WTC11 (cell line): ENCODE measurements at regions not wholly inside any gene's neighbourhood (a gene's known extent, or its start where the extent isn't known, plus 50 kb on each side); places are given as distances from the start of the nearest gene placed in this dataset.

Source experiments
- ATAC-seq: fragments of 200-7000 bp; cut with Tn5 transposase; 2 replicates; pipeline ENCODE4 v1.10.0; 2021; ENCODE audit warnings: mild to moderate bottlenecking, moderate library complexity
- CTCF ChIA-PET: fragments of 300-600 bp; sonication (Branson Sonifier 250); formaldehyde crosslinking; loops from one replicate; lab custom pipeline; 2021; ENCODE audit warnings: antibody characterized with exemption; lab: Charles Lee
- POLR2A ChIA-PET: fragments of 350-600 bp; sonication (Branson Sonifier 250); formaldehyde crosslinking; loops from one replicate; lab custom pipeline; 2021; ENCODE audit warnings: antibody characterized with exemption; lab: Charles Lee
- DNase-seq: peaks from one replicate; pipeline ENCODE4 v3.0.0; 2021; ENCODE audit warnings: low spot score
- H3K27ac Mint-ChIP-seq: 2 replicates; pipeline ENCODE4 v1.8.0; 2021; ENCODE audit warnings: mixed read lengths
- H3K27me3 Mint-ChIP-seq: 2 replicates; pipeline ENCODE4 v1.8.0; 2021; ENCODE audit warnings: low read depth, mild to moderate bottlenecking, moderate library complexity, mixed read lengths
- H3K36me3 Mint-ChIP-seq: 2 replicates; pipeline ENCODE4 v1.8.0; 2021; ENCODE audit warnings: mixed read lengths
- H3K4me1 Mint-ChIP-seq: 2 replicates; pipeline ENCODE4 v1.8.0; 2022; ENCODE audit warnings: mixed read lengths
- H3K4me3 Mint-ChIP-seq: 2 replicates; pipeline ENCODE4 v1.8.0; 2021; ENCODE audit warnings: mild to moderate bottlenecking, moderate library complexity, mixed read lengths
- H3K9me3 Mint-ChIP-seq: 2 replicates; pipeline ENCODE4 v1.8.0; 2021; ENCODE audit warnings: mixed read lengths
- AFF4 ChIP-seq: sonication (generic); formaldehyde crosslinking; IDR thresholded peaks from 2 replicates; pipeline ENCODE4 v1.8.1; 2023; ENCODE audit warnings: mild to moderate bottlenecking, missing genetic modification reagents, borderline replicate concordance
- ATF1 ChIP-seq: sonication (generic); formaldehyde crosslinking; IDR thresholded peaks from 2 replicates; pipeline ENCODE4 v1.8.1; 2023; ENCODE audit warnings: mild to moderate bottlenecking, moderate library complexity, missing genetic modification reagents
- ATF6 ChIP-seq: sonication (generic); formaldehyde crosslinking; IDR thresholded peaks from 2 replicates; pipeline ENCODE4 v1.8.1; 2023; ENCODE audit warnings: mild to moderate bottlenecking, missing genetic modification reagents
- CREB1 ChIP-seq: sonication (generic); formaldehyde crosslinking; IDR thresholded peaks from 2 replicates; pipeline ENCODE4 v1.8.0; 2023; ENCODE audit warnings: mild to moderate bottlenecking, missing genetic modification reagents
- CTCF ChIP-seq: fragments of 200-600 bp; IDR thresholded peaks from 2 replicates; pipeline ENCODE4 v1.8.0; 2022; ENCODE audit warnings: antibody characterized with exemption
- E2F5 ChIP-seq: sonication (generic); formaldehyde crosslinking; IDR thresholded peaks from 2 replicates; pipeline ENCODE4 v1.8.1; 2022; ENCODE audit warnings: mild to moderate bottlenecking, moderate library complexity, missing genetic modification reagents
- EMX1 ChIP-seq: fragments of 250-450 bp; sonication (Bioruptor Pico); IDR thresholded peaks from 2 replicates; pipeline ENCODE4 v1.8.0; 2021; ENCODE audit warnings: mild to moderate bottlenecking
- ESRRA ChIP-seq: sonication (generic); formaldehyde crosslinking; IDR thresholded peaks from 2 replicates; pipeline ENCODE4 v1.8.1; 2022; ENCODE audit warnings: mild to moderate bottlenecking, missing genetic modification reagents, borderline replicate concordance
- FOXK1 ChIP-seq: sonication (generic); formaldehyde crosslinking; IDR thresholded peaks from 2 replicates; pipeline ENCODE4 v1.8.0; 2022; ENCODE audit warnings: mild to moderate bottlenecking, moderate library complexity, missing genetic modification reagents
- FOXP1 ChIP-seq: sonication (generic); formaldehyde crosslinking; IDR thresholded peaks from 2 replicates; pipeline ENCODE4 v1.8.0; 2022; ENCODE audit warnings: missing genetic modification reagents, mild to moderate bottlenecking, moderate library complexity, borderline replicate concordance
- GABPB1 ChIP-seq: sonication (generic); formaldehyde crosslinking; IDR thresholded peaks from 2 replicates; pipeline ENCODE4 v1.8.1; 2023; ENCODE audit warnings: mild to moderate bottlenecking, missing genetic modification reagents
- MXD4 ChIP-seq: fragments of 250-450 bp; sonication (Bioruptor Pico); IDR thresholded peaks from 2 replicates; pipeline ENCODE4 v1.8.0; 2021; ENCODE audit warnings: mild to moderate bottlenecking, moderate library complexity, borderline replicate concordance
- NFATC4 ChIP-seq: fragments of 250-450 bp; sonication (Bioruptor Pico); IDR thresholded peaks from 2 replicates; pipeline ENCODE4 v1.9.0; 2021; ENCODE audit warnings: mild to moderate bottlenecking
- NR2C2 ChIP-seq: sonication (generic); formaldehyde crosslinking; IDR thresholded peaks from 2 replicates; pipeline ENCODE4 v1.8.0; 2022; ENCODE audit warnings: mild to moderate bottlenecking, missing genetic modification reagents
- PRRX2 ChIP-seq: fragments of 250-450 bp; sonication (Bioruptor Pico); IDR thresholded peaks from 2 replicates; pipeline ENCODE4 v1.8.0; 2021; ENCODE audit warnings: mild to moderate bottlenecking
- USF2 ChIP-seq: sonication (generic); formaldehyde crosslinking; IDR thresholded peaks from 2 replicates; pipeline ENCODE4 v1.8.1; 2023; ENCODE audit warnings: mild to moderate bottlenecking, missing genetic modification reagents, moderate library complexity
- ZMAT4 ChIP-seq: fragments of 250-450 bp; sonication (Bioruptor Pico); IDR thresholded peaks from 2 replicates; pipeline ENCODE4 v1.9.0; 2021; ENCODE audit warnings: mild to moderate bottlenecking
- ZNF263 ChIP-seq: sonication (generic); formaldehyde crosslinking; IDR thresholded peaks from 2 replicates; pipeline ENCODE4 v1.8.1; 2022; ENCODE audit warnings: low read depth, mild to moderate bottlenecking, moderate library complexity, missing genetic modification reagents
- ZNF396 ChIP-seq: fragments of 250-450 bp; sonication (Bioruptor Pico); IDR thresholded peaks from 2 replicates; pipeline ENCODE4 v1.8.0; 2021; ENCODE audit warnings: mild to moderate bottlenecking, moderate library complexity, borderline replicate concordance
- ZNF416 ChIP-seq: fragments of 250-450 bp; sonication (Bioruptor Pico); IDR thresholded peaks from 2 replicates; pipeline ENCODE4 v1.9.0; 2021; ENCODE audit warnings: mild to moderate bottlenecking, inconsistent platforms
- ZNF512 ChIP-seq: sonication (generic); formaldehyde crosslinking; IDR thresholded peaks from 2 replicates; pipeline ENCODE4 v1.8.1; 2022; ENCODE audit warnings: missing genetic modification reagents, borderline replicate concordance
- ZNF671 ChIP-seq: fragments of 250-450 bp; sonication (Bioruptor Pico); IDR thresholded peaks from 2 replicates; pipeline ENCODE4 v1.8.0; 2021; ENCODE audit warnings: mild to moderate bottlenecking

- TF ChIP-seq AFF4 (no peak), NR2C2 (CRISPR knock-in tag) (no peak), ATF1 (CRISPR knock-in tag) (no peak), ZMAT4 (CRISPR knock-in tag) (no peak), E2F5 (CRISPR knock-in tag) (no peak), ZNF263 (no peak; the same call in 1 of the 2 replicates), EMX1 (CRISPR knock-in tag) (no peak), ATF6 (CRISPR knock-in tag) (no peak), MXD4 (no peak), CTCF (no peak), ZNF396 (CRISPR knock-in tag) (no peak)
- TF ChIP-seq, all 79 proteins: peak for 0
Observed at GRCh38 chr1:116311756-116312680, 61.0 kb upstream of the ATP1A1 start (continued).

- POLR2A ChIA-PET, result no interaction called here
- Mint-ChIP-seq H3K4me3 (no peak overlapping the region), H3K36me3 (no peaks in the 10 kb centered on the region), H3K9me3 (no peaks in the 10 kb centered on the region), H3K27ac (no peak overlapping the region), H3K27me3 (no peaks in the 10 kb centered on the region), H3K4me1 (peaks cover 22% of the 10 kb centered on the region)
- CTCF ChIA-PET, result interaction anchor here (2.0 kb wide), 1 partner anchor 172 kb away, joined by 5 read pairs; no protein-coding TSS in a partner anchor
- no peak for DNase-seq
- 0 out of 2 replicates have a peak, but pooled peaks have one; percentile 24 for ATAC-seq
- no peak for TF ChIP-seq ATF1 (CRISPR knock-in tag)
- no peak for TF ChIP-seq PRRX2 (CRISPR knock-in tag)
- no peak for TF ChIP-seq CTCF
- TF ChIP-seq ESRRA (CRISPR knock-in tag), result no peak
- TF ChIP-seq EMX1 (CRISPR knock-in tag), result no peak
- no peak for TF ChIP-seq ZNF512 (CRISPR knock-in tag)
- no peak for TF ChIP-seq FOXP1 (CRISPR knock-in tag)
- no peak for TF ChIP-seq ZNF416 (CRISPR knock-in tag)
- TF ChIP-seq GABPB1 (CRISPR knock-in tag), result no peak
- no peak for TF ChIP-seq NFATC4 (CRISPR knock-in tag)
- TF ChIP-seq FOXK1, result no peak
- no peak for TF ChIP-seq USF2 (CRISPR knock-in tag)
- no peak for TF ChIP-seq CREB1 (CRISPR knock-in tag)
- no peak for TF ChIP-seq ZNF671 (CRISPR knock-in tag)
Observed at GRCh38 chr1:116312681-116313069, 60.4 kb upstream of the ATP1A1 start.
